NCI-H128 (cell line): ENCODE measurements at regions not wholly inside any gene's neighbourhood (a gene's known extent, or its start where the extent isn't known, plus 50 kb on each side); places are given as distances from the start of the nearest gene placed in this dataset.

Experiments used
- DNase-seq: peaks from one replicate; lab custom pipeline; 2025; ENCODE audit not compliant: unreplicated experiment; lab: John Stamatoyannopoulos, UW

DNA sequence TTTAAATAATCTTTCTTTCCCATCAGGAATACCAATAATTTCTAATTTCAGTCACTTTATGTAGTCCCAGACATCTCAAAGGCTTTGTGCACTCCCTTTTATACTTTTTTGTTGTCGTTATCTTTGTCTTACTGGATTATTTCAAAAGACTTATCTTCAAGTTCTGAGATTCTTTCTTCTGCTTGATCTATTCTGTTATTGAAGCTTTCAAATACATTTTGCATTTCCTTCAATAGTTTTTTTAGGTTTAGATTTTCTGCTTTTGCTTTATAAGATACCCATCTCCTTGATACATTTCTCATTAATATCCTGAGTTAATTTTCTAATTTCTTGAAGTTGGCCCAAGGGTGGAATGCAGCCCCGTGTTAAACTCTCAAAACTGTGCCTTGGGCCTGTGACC, 432.4 kb downstream of the RIT2 start:
- no peak for DNase-seq

- DNase-seq = no peak
Measured at GRCh38 chr18:42689310-42689709, 426.2 kb downstream of the RIT2 start.
